HG02588 (cell line): ENCODE measurements at regions not wholly inside any gene's neighbourhood (a gene's known extent, or its start where the extent isn't known, plus 50 kb on each side); places are given as distances from the start of the nearest gene placed in this dataset.

Experiments
- ATAC-seq: cut with Tn5 transposase; IDR thresholded peaks from one replicate; pipeline ENCODE4 v1.9.1; 2021; ENCODE audit warnings: mild to moderate bottlenecking, moderate library complexity; ENCODE audit not compliant: unreplicated experiment

GRCh38 chrX:46447384-46447783 is 97.8 kb downstream of the ZNF674 start:
- ATAC-seq: no peak

- peak; percentile 87 for ATAC-seq
Observed at GRCh38 chrX:46446727-46447378, 98.4 kb downstream of the ZNF674 start.

GRCh38 chrX:46444011-46444410 is 101.2 kb downstream of the ZNF674 start:
- no peak for ATAC-seq

GRCh38 chrX:46436744-46437143 is 108.5 kb downstream of the ZNF674 start:
- ATAC-seq: no peak

GRCh38 chrX:46433892-46434291 is 111.3 kb downstream of the ZNF674 start:
- ATAC-seq: no peak

- ATAC-seq: no peak
Observed at GRCh38 chrX:46408553-46409407, 136.4 kb downstream of the ZNF674 start.

- no peak for ATAC-seq
Observed at GRCh38 chrX:46407753-46408130, 137.5 kb downstream of the ZNF674 start.

GRCh38 chrX:46407036-46407752 is 138.0 kb downstream of the ZNF674 start:
- ATAC-seq: no peak

GRCh38 chrX:46404774-46405173 is 140.4 kb downstream of the ZNF674 start:
- ATAC-seq: no peak

GRCh38 chrX:46400530-46401443 is 144.4 kb downstream of the ZNF674 start:
- ATAC-seq: no peak

GRCh38 chrX:46398874-46399273 is 146.3 kb downstream of the ZNF674 start:
- ATAC-seq: no peak

GRCh38 chrX:46398126-46398525 is 147.1 kb downstream of the ZNF674 start:
- no peak for ATAC-seq

GRCh38 chrX:46386511-46386910 is 158.7 kb downstream of the ZNF674 start:
- no peak for ATAC-seq

GRCh38 chrX:46383006-46383405 is 162.2 kb downstream of the ZNF674 start:
- no peak for ATAC-seq

GRCh38 chrX:46382595-46382994 is 162.6 kb downstream of the ZNF674 start:
- no peak for ATAC-seq

- ATAC-seq: no peak
Observed at GRCh38 chrX:46381630-46382029, 163.6 kb downstream of the ZNF674 start.

- no peak for ATAC-seq
Observed at GRCh38 chrX:46380148-46380752, 165.0 kb downstream of the ZNF674 start.

GRCh38 chrX:46376246-46376885 is 168.9 kb downstream of the ZNF674 start:
- no peak for ATAC-seq

GRCh38 chrX:46375831-46376230 is 169.4 kb downstream of the ZNF674 start:
- no peak for ATAC-seq

- no peak for ATAC-seq
Observed at GRCh38 chrX:46374371-46374770, 170.8 kb downstream of the ZNF674 start.
